SK-N-SH treated with all-trans-retinoic acid at 6 μM for 48 hours (cell line): ENCODE measurements at regions not wholly inside any gene's neighbourhood (a gene's known extent, or its start where the extent isn't known, plus 50 kb on each side); places are given as distances from the start of the nearest gene placed in this dataset.

ENCODE experiments used
- ATAC-seq: fragments of 200-7000 bp; cut with Tn5 transposase; 3 replicates; pipeline ENCODE4 v1.9.1; 2020; ENCODE audit warnings: mild to moderate bottlenecking, moderate library complexity
- ARNTL ChIP-seq: fragments of 450-650 bp; formaldehyde crosslinking; IDR thresholded peaks from 2 replicates; pipeline ENCODE4 v1.5.0; 2020; ENCODE audit warnings: low read depth, mild to moderate bottlenecking, moderate library complexity, borderline replicate concordance
- BACH2 ChIP-seq: fragments of 250-450 bp; sonication (Bioruptor Pico); IDR thresholded peaks from 2 replicates; pipeline ENCODE4 v1.9.0; 2021; ENCODE audit warnings: mild to moderate bottlenecking, borderline replicate concordance
- CSDC2 ChIP-seq: fragments of 250-450 bp; sonication (Bioruptor Pico); IDR thresholded peaks from 2 replicates; pipeline ENCODE4 v1.5.0; 2020; ENCODE audit warnings: mild to moderate bottlenecking, moderate library complexity
- GLIS3 ChIP-seq: fragments of 250-450 bp; sonication (Bioruptor Pico); IDR thresholded peaks from 2 replicates; pipeline ENCODE4 v1.5.0; 2020; ENCODE audit warnings: mild to moderate bottlenecking, moderate library complexity
- ISL1 ChIP-seq: fragments of 250-450 bp; sonication (Bioruptor Pico); IDR thresholded peaks from 2 replicates; pipeline ENCODE4 v2.1.2; 2022; ENCODE audit warnings: mild to moderate bottlenecking, moderate library complexity
- OSR1 ChIP-seq: fragments of 250-450 bp; sonication (Bioruptor Pico); IDR thresholded peaks from 2 replicates; pipeline ENCODE4 v1.8.0; 2022; ENCODE audit warnings: moderate library complexity, mild to moderate bottlenecking, inconsistent platforms
- PATZ1 ChIP-seq: fragments of 250-450 bp; sonication (Bioruptor Pico); IDR thresholded peaks from 2 replicates; pipeline ENCODE4 v1.8.0; 2020; ENCODE audit warnings: mild to moderate bottlenecking, moderate library complexity, borderline replicate concordance
- POU6F1 ChIP-seq: fragments of 250-450 bp; sonication (Bioruptor Pico); IDR thresholded peaks from 2 replicates; pipeline ENCODE4 v1.8.0; 2021; ENCODE audit warnings: low read depth, mild to moderate bottlenecking, moderate library complexity, borderline replicate concordance
- PPARA ChIP-seq: fragments of 250-450 bp; sonication (Bioruptor Pico); IDR thresholded peaks from 2 replicates; pipeline ENCODE4 v1.5.0; 2020; ENCODE audit warnings: mild to moderate bottlenecking, borderline replicate concordance
- RARB ChIP-seq: fragments of 250-450 bp; sonication (Bioruptor Pico); IDR thresholded peaks from 2 replicates; pipeline ENCODE4 v1.8.0; 2021; ENCODE audit warnings: mild to moderate bottlenecking, moderate library complexity
- SNAI2 ChIP-seq: fragments of 250-450 bp; sonication (Bioruptor Pico); IDR thresholded peaks from 2 replicates; pipeline ENCODE4 v1.5.0; 2020; ENCODE audit warnings: mild to moderate bottlenecking, moderate library complexity
- TCF4 ChIP-seq: fragments of 250-450 bp; sonication (Bioruptor Pico); IDR thresholded peaks from 2 replicates; pipeline ENCODE4 v1.8.0; 2021; ENCODE audit warnings: mild to moderate bottlenecking, moderate library complexity, borderline replicate concordance
- ZC3H10 ChIP-seq: fragments of 250-450 bp; sonication (Bioruptor Pico); IDR thresholded peaks from 2 replicates; pipeline ENCODE4 v1.5.1; 2021; ENCODE audit warnings: mild to moderate bottlenecking, moderate library complexity
- ZFP3 ChIP-seq: fragments of 250-450 bp; sonication (Bioruptor Pico); IDR thresholded peaks from 2 replicates; pipeline ENCODE4 v1.5.0; 2020; ENCODE audit warnings: mild to moderate bottlenecking, moderate library complexity
- ZFP30 ChIP-seq: fragments of 450-650 bp; formaldehyde crosslinking; IDR thresholded peaks from 2 replicates; pipeline ENCODE4 v1.5.0; 2022; ENCODE audit warnings: mild to moderate bottlenecking, moderate library complexity
- ZNF565 ChIP-seq: fragments of 450-650 bp; formaldehyde crosslinking; conservative IDR thresholded peaks from 2 replicates; pipeline ENCODE4 v1.5.0; 2020; ENCODE audit warnings: low read depth, mild to moderate bottlenecking, moderate library complexity
- ZNF70 ChIP-seq: fragments of 450-650 bp; formaldehyde crosslinking; IDR thresholded peaks from 2 replicates; pipeline ENCODE4 v1.5.0; 2020; ENCODE audit warnings: mild to moderate bottlenecking, moderate library complexity
- ZNF8 ChIP-seq: fragments of 450-650 bp; formaldehyde crosslinking; IDR thresholded peaks from 2 replicates; pipeline ENCODE4 v1.5.0; 2020; ENCODE audit warnings: mild to moderate bottlenecking, moderate library complexity
- TF ChIP-seq, protein P1 (sequence below): fragments of 250-450 bp; sonication (Bioruptor Pico); IDR thresholded peaks from 2 replicates; pipeline ENCODE4 v1.5.1; 2021; ENCODE audit warnings: mild to moderate bottlenecking, moderate library complexity
- TF ChIP-seq, protein P2 (sequence below): fragments of 250-450 bp; sonication (Bioruptor Pico); IDR thresholded peaks from 2 replicates; pipeline ENCODE4 v1.5.1; 2020; ENCODE audit warnings: low read depth, mild to moderate bottlenecking, moderate library complexity
- TF ChIP-seq, protein P3 (sequence below): fragments of 250-450 bp; sonication (Bioruptor Pico); IDR thresholded peaks from 2 replicates; pipeline ENCODE4 v1.5.0; 2020; ENCODE audit warnings: mild to moderate bottlenecking, moderate library complexity

DNA sequence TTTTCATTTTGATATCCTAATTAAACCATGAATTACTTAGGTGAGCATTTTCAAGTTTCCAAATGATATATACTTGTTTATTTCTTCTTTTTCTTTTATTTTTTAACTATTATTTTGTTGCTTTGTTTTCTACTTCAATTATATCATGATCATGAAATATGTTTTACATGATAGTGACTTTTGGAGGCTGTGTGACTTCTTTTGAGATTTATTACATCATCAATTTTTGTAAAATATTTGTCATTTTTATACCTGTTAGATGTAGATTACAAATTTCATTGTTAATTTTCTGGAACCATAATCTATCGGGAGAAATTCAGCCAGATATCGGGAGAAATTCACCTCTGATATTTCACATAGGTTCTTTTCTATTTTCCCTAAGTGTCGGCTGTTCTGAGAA, 228.6 kb downstream of the RAD51AP2 start:
- TF ChIP-seq TCF4 (CRISPR knock-in tag): no peak
- no peak for TF ChIP-seq SNAI2 (CRISPR knock-in tag)
- TF ChIP-seq PATZ1: no peak
- TF ChIP-seq, protein P1, sequence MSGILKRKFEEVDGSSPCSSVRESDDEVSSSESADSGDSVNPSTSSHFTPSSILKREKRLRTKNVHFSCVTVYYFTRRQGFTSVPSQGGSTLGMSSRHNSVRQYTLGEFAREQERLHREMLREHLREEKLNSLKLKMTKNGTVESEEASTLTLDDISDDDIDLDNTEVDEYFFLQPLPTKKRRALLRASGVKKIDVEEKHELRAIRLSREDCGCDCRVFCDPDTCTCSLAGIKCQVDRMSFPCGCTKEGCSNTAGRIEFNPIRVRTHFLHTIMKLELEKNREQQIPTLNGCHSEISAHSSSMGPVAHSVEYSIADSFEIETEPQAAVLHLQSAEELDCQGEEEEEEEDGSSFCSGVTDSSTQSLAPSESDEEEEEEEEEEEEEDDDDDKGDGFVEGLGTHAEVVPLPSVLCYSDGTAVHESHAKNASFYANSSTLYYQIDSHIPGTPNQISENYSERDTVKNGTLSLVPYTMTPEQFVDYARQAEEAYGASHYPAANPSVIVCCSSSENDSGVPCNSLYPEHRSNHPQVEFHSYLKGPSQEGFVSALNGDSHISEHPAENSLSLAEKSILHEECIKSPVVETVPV (CRISPR knock-in tag): no peak
- TF ChIP-seq CSDC2 (CRISPR knock-in tag): no peak
- ATAC-seq: no peak

DNA sequence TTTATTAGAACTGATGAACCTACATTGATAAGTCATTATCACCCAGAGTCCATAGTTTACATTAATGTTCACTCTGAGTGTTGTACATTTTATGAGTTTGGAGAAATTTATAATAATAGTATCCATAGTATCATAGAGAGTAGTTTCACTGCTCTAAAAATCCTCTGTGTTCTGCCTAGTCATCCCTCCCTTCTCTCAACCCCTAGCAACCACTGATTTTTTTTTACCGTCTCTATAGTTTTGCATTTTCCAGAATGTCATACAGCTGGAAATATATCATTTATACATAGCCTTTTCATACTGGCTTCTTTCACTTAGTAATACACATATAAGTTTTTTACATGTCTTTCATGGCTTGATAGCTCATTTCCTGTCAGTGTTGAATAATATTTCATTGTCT, 231.1 kb downstream of the RAD51AP2 start:
- TF ChIP-seq ISL1 (CRISPR knock-in tag): no peak
- no peak for ATAC-seq

- no peak for TF ChIP-seq GLIS3 (CRISPR knock-in tag)
- TF ChIP-seq ZC3H10 (CRISPR knock-in tag): no peak
- no peak for TF ChIP-seq POU6F1 (CRISPR knock-in tag)
- no peak for TF ChIP-seq PPARA (CRISPR knock-in tag)
- TF ChIP-seq CSDC2 (CRISPR knock-in tag): no peak
- no peak for TF ChIP-seq ARNTL (CRISPR knock-in tag)
- no peak for TF ChIP-seq ZFP3 (CRISPR knock-in tag)
- TF ChIP-seq, protein P2, sequence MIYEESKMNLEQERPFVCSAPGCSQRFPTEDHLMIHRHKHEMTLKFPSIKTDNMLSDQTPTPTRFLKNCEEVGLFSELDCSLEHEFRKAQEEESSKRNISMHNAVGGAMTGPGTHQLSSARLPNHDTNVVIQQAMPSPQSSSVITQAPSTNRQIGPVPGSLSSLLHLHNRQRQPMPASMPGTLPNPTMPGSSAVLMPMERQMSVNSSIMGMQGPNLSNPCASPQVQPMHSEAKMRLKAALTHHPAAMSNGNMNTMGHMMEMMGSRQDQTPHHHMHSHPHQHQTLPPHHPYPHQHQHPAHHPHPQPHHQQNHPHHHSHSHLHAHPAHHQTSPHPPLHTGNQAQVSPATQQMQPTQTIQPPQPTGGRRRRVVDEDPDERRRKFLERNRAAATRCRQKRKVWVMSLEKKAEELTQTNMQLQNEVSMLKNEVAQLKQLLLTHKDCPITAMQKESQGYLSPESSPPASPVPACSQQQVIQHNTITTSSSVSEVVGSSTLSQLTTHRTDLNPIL: no peak
- TF ChIP-seq RARB (CRISPR knock-in tag): no peak
- no peak for TF ChIP-seq ZFP30 (CRISPR knock-in tag)
- no peak for TF ChIP-seq ZNF565 (CRISPR knock-in tag)
- no peak for TF ChIP-seq SNAI2 (CRISPR knock-in tag)
- TF ChIP-seq TCF4 (CRISPR knock-in tag): no peak
- TF ChIP-seq, protein P3, sequence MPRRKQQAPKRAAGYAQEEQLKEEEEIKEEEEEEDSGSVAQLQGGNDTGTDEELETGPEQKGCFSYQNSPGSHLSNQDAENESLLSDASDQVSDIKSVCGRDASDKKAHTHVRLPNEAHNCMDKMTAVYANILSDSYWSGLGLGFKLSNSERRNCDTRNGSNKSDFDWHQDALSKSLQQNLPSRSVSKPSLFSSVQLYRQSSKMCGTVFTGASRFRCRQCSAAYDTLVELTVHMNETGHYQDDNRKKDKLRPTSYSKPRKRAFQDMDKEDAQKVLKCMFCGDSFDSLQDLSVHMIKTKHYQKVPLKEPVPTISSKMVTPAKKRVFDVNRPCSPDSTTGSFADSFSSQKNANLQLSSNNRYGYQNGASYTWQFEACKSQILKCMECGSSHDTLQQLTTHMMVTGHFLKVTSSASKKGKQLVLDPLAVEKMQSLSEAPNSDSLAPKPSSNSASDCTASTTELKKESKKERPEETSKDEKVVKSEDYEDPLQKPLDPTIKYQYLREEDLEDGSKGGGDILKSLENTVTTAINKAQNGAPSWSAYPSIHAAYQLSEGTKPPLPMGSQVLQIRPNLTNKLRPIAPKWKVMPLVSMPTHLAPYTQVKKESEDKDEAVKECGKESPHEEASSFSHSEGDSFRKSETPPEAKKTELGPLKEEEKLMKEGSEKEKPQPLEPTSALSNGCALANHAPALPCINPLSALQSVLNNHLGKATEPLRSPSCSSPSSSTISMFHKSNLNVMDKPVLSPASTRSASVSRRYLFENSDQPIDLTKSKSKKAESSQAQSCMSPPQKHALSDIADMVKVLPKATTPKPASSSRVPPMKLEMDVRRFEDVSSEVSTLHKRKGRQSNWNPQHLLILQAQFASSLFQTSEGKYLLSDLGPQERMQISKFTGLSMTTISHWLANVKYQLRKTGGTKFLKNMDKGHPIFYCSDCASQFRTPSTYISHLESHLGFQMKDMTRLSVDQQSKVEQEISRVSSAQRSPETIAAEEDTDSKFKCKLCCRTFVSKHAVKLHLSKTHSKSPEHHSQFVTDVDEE: no peak
- no peak for TF ChIP-seq ZNF8 (CRISPR knock-in tag)
- no peak for ATAC-seq
These were observed 235.4 kb downstream of the RAD51AP2 start for GRCh38 chr2:17282826-17283225.

DNA sequence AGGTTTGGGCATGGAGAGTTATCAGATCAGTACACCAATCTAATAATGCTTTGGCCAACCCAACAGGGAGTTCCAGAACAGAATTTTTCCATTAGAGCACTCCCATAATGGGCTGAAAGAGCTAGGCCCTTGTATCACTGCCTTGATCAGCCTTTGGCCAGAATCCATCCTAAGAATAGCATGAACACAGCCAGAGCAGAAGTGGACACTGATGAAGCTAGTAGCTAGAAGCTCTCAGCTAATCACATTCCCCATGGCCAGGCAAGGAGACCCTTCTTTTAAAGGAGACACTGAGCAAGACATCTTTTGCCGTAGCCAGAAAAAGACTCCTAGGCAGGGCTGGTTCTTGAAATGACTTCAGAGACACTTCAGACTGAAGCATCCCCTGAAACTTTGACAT, 236.0 kb downstream of the RAD51AP2 start:
- ATAC-seq: no peak
- TF ChIP-seq ZNF70 (CRISPR knock-in tag) (no peak), OSR1 (CRISPR knock-in tag) (no peak), ZFP30 (CRISPR knock-in tag) (no peak), ZC3H10 (CRISPR knock-in tag) (no peak), ZNF8 (CRISPR knock-in tag) (no peak), PPARA (CRISPR knock-in tag) (no peak), GLIS3 (CRISPR knock-in tag) (no peak), POU6F1 (CRISPR knock-in tag) (no peak), ISL1 (CRISPR knock-in tag) (no peak), RARB (CRISPR knock-in tag) (no peak), BACH2 (CRISPR knock-in tag) (no peak), PATZ1 (no peak)
- TF ChIP-seq, protein P2: no peak
